ENCODE measurements at regions not wholly inside any gene's neighbourhood (a gene's known extent, or its start where the extent isn't known, plus 50 kb on each side); places are given as distances from the start of the nearest gene placed in this dataset.

GRCh38 chr22:49042066-49042465, 785.6 kb downstream of the BRD1 start:
- H3K36me3 ChIP-seq (ENCODE audit: control insufficient read depth, insufficient read depth, low read length) = no peaks in the 10 kb centered on the region

GRCh38 chr22:49040754-49041467, 786.8 kb downstream of the BRD1 start:
- Histone ChIP-seq H3K4me3 (replicated peaks; ENCODE audit: low read depth, low read length) (no peak overlapping the region), H3K36me3 (ENCODE audit: control insufficient read depth, insufficient read depth, low read length) (no peaks in the 10 kb centered on the region), H3K27me3 (replicated peaks; ENCODE audit: control insufficient read depth, insufficient read depth, low read length) (no peaks in the 10 kb centered on the region)
- DNase-seq (ENCODE audit: extremely low read depth, insufficient read length) = no peak
- TF ChIP-seq CTCF (IDR thresholded peaks at IDR 0.05; ENCODE audit: insufficient read depth, low read length, poor library complexity, severe bottlenecking) = no peak

More at GRCh38 chr22:49042066-49042465, 785.6 kb downstream of the BRD1 start:
- no peak for DNase-seq (ENCODE audit: extremely low read depth, insufficient read length)
- Histone ChIP-seq H3K27me3 (replicated peaks; ENCODE audit: control insufficient read depth, insufficient read depth, low read length) (no peaks in the 10 kb centered on the region), H3K4me3 (replicated peaks; ENCODE audit: low read depth, low read length) (no peak overlapping the region)
- no peak for TF ChIP-seq CTCF (IDR thresholded peaks at IDR 0.05; ENCODE audit: insufficient read depth, low read length, poor library complexity, severe bottlenecking)

- Histone ChIP-seq H3K27me3 (replicated peaks; ENCODE audit: control insufficient read depth, insufficient read depth, low read length) (no peaks in the 10 kb centered on the region), H3K4me3 (replicated peaks; ENCODE audit: low read depth, low read length) (no peak overlapping the region), H3K36me3 (ENCODE audit: control insufficient read depth, insufficient read depth, low read length) (no peaks in the 10 kb centered on the region)
- DNase-seq (ENCODE audit: extremely low read depth, insufficient read length) = no peak
- no peak for TF ChIP-seq CTCF (IDR thresholded peaks at IDR 0.05; ENCODE audit: insufficient read depth, low read length, poor library complexity, severe bottlenecking)
Observed at GRCh38 chr22:49040111-49040510, 787.6 kb downstream of the BRD1 start.

- DNase-seq (ENCODE audit: extremely low read depth, insufficient read length) = no peak
- Histone ChIP-seq H3K27me3 (replicated peaks; ENCODE audit: control insufficient read depth, insufficient read depth, low read length) (no peaks in the 10 kb centered on the region), H3K4me3 (replicated peaks; ENCODE audit: low read depth, low read length) (no peak overlapping the region), H3K36me3 (ENCODE audit: control insufficient read depth, insufficient read depth, low read length) (no peaks in the 10 kb centered on the region)
- no peak for TF ChIP-seq CTCF (IDR thresholded peaks at IDR 0.05; ENCODE audit: insufficient read depth, low read length, poor library complexity, severe bottlenecking)
Observed at GRCh38 chr22:49039625-49040024, 788.0 kb downstream of the BRD1 start.

- H3K36me3 ChIP-seq (ENCODE audit: control insufficient read depth, insufficient read depth, low read length) = no peaks in the 10 kb centered on the region
- no peak for TF ChIP-seq CTCF (IDR thresholded peaks at IDR 0.05; ENCODE audit: insufficient read depth, low read length, poor library complexity, severe bottlenecking)
- DNase-seq (ENCODE audit: extremely low read depth, insufficient read length) = no peak
- H3K27me3 ChIP-seq (replicated peaks; ENCODE audit: control insufficient read depth, insufficient read depth, low read length) = no peaks in the 10 kb centered on the region
- H3K4me3 ChIP-seq (replicated peaks; ENCODE audit: low read depth, low read length) = no peak overlapping the region
Observed at GRCh38 chr22:49037701-49038245, 789.9 kb downstream of the BRD1 start.
